ENCODE measurements at regions not wholly inside any gene's neighbourhood (a gene's known extent, or its start where the extent isn't known, plus 50 kb on each side); places are given as distances from the start of the nearest gene placed in this dataset.

- DNase-seq (ENCODE audit: low read depth, low spot score) = peak; percentile 16
- no peaks in the 10 kb centered on the region for H3K4me1 ChIP-seq (ENCODE audit: insufficient read depth, insufficient read length)
- no peak overlapping the region for H3K4me3 ChIP-seq (ENCODE audit: insufficient read length, low read depth)
- no peak for TF ChIP-seq SUZ12 (IDR thresholded peaks at IDR 0.05; ENCODE audit: extremely low read depth, insufficient read depth, insufficient read length)
- TF ChIP-seq YY1 (IDR thresholded peaks at IDR 0.05; ENCODE audit: insufficient read depth, insufficient read length) = no peak
- TF ChIP-seq ZNF274 (IDR thresholded peaks at IDR 0.05; ENCODE audit: low read depth, low read length) = no peak
- H3K27me3 ChIP-seq (ENCODE audit: insufficient read depth, insufficient read length) = no peaks in the 10 kb centered on the region
- H3K9me3 ChIP-seq (ENCODE audit: insufficient read depth, low read length) = peaks cover 18% of the 10 kb centered on the region
- H3K9ac ChIP-seq (ENCODE audit: insufficient read length, low read depth) = no peak overlapping the region
- no peaks in the 10 kb centered on the region for H3K36me3 ChIP-seq (ENCODE audit: insufficient read depth, insufficient read length, low read length)
Measured at GRCh38 chr12:77615332-77615731, 215.4 kb upstream of the NAV3 start.

GRCh38 chr12:77613411-77613810 lies 217.3 kb upstream of the NAV3 start:
- TF ChIP-seq ZNF274 (IDR thresholded peaks at IDR 0.05; ENCODE audit: low read depth, low read length) = no peak
- TF ChIP-seq SUZ12 (IDR thresholded peaks at IDR 0.05; ENCODE audit: extremely low read depth, insufficient read depth, insufficient read length) = no peak
- TF ChIP-seq YY1 (IDR thresholded peaks at IDR 0.05; ENCODE audit: insufficient read depth, insufficient read length) = no peak
- H3K36me3 ChIP-seq (ENCODE audit: insufficient read depth, insufficient read length, low read length) = no peaks in the 10 kb centered on the region
- H3K9ac ChIP-seq (ENCODE audit: insufficient read length, low read depth) = no peak overlapping the region
- H3K27me3 ChIP-seq (ENCODE audit: insufficient read depth, insufficient read length) = no peaks in the 10 kb centered on the region
- H3K4me1 ChIP-seq (ENCODE audit: insufficient read depth, insufficient read length) = no peaks in the 10 kb centered on the region
- no peak for DNase-seq (ENCODE audit: low read depth, low spot score)
- H3K4me3 ChIP-seq (ENCODE audit: insufficient read length, low read depth) = no peak overlapping the region
- H3K9me3 ChIP-seq (ENCODE audit: insufficient read depth, low read length) = peaks cover 18% of the 10 kb centered on the region

DNA sequence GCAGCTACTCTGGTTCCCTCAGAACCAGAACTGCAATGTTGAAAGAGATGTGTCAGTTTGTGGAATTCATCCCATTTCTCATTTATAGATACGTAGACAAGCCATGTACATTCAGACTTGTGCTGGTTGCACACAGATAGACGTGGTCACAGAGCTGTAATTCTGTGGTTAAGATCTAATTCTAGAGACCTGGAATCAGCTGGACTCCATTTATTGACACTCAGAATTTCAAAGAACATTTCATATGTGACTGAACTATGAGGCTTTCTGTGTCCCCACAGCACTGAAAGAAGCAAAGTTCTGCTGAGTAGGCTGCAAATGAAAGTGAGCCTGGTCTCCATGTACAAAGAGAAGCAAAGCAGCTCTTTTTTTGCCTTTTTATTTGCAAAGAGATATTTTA lies 220.2 kb upstream of the NAV3 start:
- Histone ChIP-seq H3K36me3 (ENCODE audit: insufficient read depth, insufficient read length, low read length) (no peaks in the 10 kb centered on the region), H3K4me1 (ENCODE audit: insufficient read depth, insufficient read length) (no peaks in the 10 kb centered on the region), H3K27me3 (ENCODE audit: insufficient read depth, insufficient read length) (no peaks in the 10 kb centered on the region), H3K9ac (ENCODE audit: insufficient read length, low read depth) (no peak overlapping the region), H3K4me3 (ENCODE audit: insufficient read length, low read depth) (no peak overlapping the region), H3K9me3 (ENCODE audit: insufficient read depth, low read length) (no peaks in the 10 kb centered on the region)
- DNase-seq (ENCODE audit: low read depth, low spot score) = no peak
- TF ChIP-seq SUZ12 (IDR thresholded peaks at IDR 0.05; ENCODE audit: extremely low read depth, insufficient read depth, insufficient read length) (no peak), ZNF274 (IDR thresholded peaks at IDR 0.05; ENCODE audit: low read depth, low read length) (no peak), YY1 (IDR thresholded peaks at IDR 0.05; ENCODE audit: insufficient read depth, insufficient read length) (no peak)

DNA sequence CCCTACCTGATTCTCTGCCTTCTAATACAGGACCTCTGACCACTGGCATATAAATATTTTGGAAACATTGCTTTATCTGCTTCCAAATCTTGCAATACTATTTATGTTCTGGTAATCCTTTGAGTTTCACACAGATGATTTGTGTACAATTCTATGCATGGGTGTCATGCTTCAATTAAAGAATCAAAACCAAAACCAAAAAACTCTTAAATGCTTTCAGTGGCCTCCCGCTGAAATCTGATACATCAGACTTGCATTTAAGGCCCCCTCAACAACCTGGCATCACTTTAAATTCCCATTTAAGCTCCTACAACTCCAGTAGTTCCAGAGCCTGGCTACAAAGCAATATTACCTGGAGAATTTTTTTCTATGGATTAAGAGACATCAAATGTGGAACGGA lies 221.7 kb upstream of the NAV3 start:
- H3K27me3 ChIP-seq (ENCODE audit: insufficient read depth, insufficient read length) = no peaks in the 10 kb centered on the region
- no peaks in the 10 kb centered on the region for H3K9me3 ChIP-seq (ENCODE audit: insufficient read depth, low read length)
- no peaks in the 10 kb centered on the region for H3K36me3 ChIP-seq (ENCODE audit: insufficient read depth, insufficient read length, low read length)
- H3K9ac ChIP-seq (ENCODE audit: insufficient read length, low read depth) = no peak overlapping the region
- TF ChIP-seq YY1 (IDR thresholded peaks at IDR 0.05; ENCODE audit: insufficient read depth, insufficient read length) = no peak
- TF ChIP-seq ZNF274 (IDR thresholded peaks at IDR 0.05; ENCODE audit: low read depth, low read length) = no peak
- TF ChIP-seq SUZ12 (IDR thresholded peaks at IDR 0.05; ENCODE audit: extremely low read depth, insufficient read depth, insufficient read length) = no peak
- no peak for DNase-seq (ENCODE audit: low read depth, low spot score)
- H3K4me1 ChIP-seq (ENCODE audit: insufficient read depth, insufficient read length) = no peaks in the 10 kb centered on the region
- H3K4me3 ChIP-seq (ENCODE audit: insufficient read length, low read depth) = no peak overlapping the region

DNA sequence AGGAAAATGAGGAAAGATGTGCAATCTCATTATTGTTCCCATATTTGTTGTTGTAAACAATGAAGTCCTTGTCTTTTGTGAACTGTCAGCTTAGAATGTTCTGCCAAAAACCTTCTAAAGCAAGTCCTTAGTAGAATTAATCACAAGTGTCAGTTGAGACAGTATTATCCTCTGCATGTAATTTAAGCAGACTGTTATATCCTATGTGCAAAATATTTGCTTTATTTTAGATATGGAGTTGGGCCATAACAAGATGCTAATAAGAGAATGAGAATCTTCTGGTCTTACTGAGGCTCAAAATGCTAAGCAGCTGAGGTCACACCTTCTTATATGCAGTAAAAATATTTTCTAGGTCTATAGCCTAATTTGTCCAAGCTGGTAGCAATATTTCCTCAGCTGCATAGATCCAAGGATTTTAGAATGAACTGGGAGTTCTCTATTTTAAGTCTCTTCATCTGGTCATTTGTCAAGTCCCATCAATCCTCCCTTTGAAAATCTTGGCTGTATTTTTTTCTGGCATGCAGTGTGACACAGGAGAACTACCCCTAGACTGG lies 222.3 kb upstream of the NAV3 start:
- no peaks in the 10 kb centered on the region for H3K36me3 ChIP-seq (ENCODE audit: insufficient read depth, insufficient read length, low read length)
- DNase-seq (ENCODE audit: low read depth, low spot score) = no peak
- no peak overlapping the region for H3K4me3 ChIP-seq (ENCODE audit: insufficient read length, low read depth)
- no peaks in the 10 kb centered on the region for H3K4me1 ChIP-seq (ENCODE audit: insufficient read depth, insufficient read length)
- no peak overlapping the region for H3K9ac ChIP-seq (ENCODE audit: insufficient read length, low read depth)
- no peaks in the 10 kb centered on the region for H3K9me3 ChIP-seq (ENCODE audit: insufficient read depth, low read length)
- H3K27me3 ChIP-seq (ENCODE audit: insufficient read depth, insufficient read length) = no peaks in the 10 kb centered on the region
- TF ChIP-seq YY1 (IDR thresholded peaks at IDR 0.05; ENCODE audit: insufficient read depth, insufficient read length) (no peak), SUZ12 (IDR thresholded peaks at IDR 0.05; ENCODE audit: extremely low read depth, insufficient read depth, insufficient read length) (no peak), ZNF274 (IDR thresholded peaks at IDR 0.05; ENCODE audit: low read depth, low read length) (no peak)

GRCh38 chr12:77606348-77606747 lies 224.3 kb upstream of the NAV3 start:
- no peaks in the 10 kb centered on the region for H3K4me1 ChIP-seq (ENCODE audit: insufficient read depth, insufficient read length)
- no peaks in the 10 kb centered on the region for H3K36me3 ChIP-seq (ENCODE audit: insufficient read depth, insufficient read length, low read length)
- no peak for DNase-seq (ENCODE audit: low read depth, low spot score)
- no peaks in the 10 kb centered on the region for H3K9me3 ChIP-seq (ENCODE audit: insufficient read depth, low read length)
- no peaks in the 10 kb centered on the region for H3K27me3 ChIP-seq (ENCODE audit: insufficient read depth, insufficient read length)
- no peak overlapping the region for H3K9ac ChIP-seq (ENCODE audit: insufficient read length, low read depth)
- TF ChIP-seq ZNF274 (IDR thresholded peaks at IDR 0.05; ENCODE audit: low read depth, low read length) (no peak), SUZ12 (IDR thresholded peaks at IDR 0.05; ENCODE audit: extremely low read depth, insufficient read depth, insufficient read length) (no peak), YY1 (IDR thresholded peaks at IDR 0.05; ENCODE audit: insufficient read depth, insufficient read length) (no peak)
- no peak overlapping the region for H3K4me3 ChIP-seq (ENCODE audit: insufficient read length, low read depth)

DNA sequence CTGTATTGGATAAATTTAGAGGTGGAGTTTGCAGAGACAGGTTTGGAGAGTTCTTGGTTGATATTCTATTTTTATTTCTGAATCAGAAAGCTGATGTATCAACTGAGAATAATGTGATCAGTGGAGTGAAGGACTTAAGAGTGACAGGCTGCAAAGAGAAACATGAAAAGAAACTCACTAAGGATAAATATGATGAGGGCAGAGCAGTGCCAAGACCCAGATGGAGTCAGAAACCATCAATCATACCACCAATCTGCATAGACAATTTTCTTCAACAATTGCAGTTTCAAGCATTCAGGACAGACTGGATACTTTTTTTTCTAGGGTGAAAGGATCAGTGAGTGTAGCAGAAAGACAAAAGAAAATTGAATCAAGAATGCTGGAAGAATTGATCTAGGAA lies 226.7 kb upstream of the NAV3 start:
- no peaks in the 10 kb centered on the region for H3K4me1 ChIP-seq (ENCODE audit: insufficient read depth, insufficient read length)
- no peak overlapping the region for H3K9ac ChIP-seq (ENCODE audit: insufficient read length, low read depth)
- H3K9me3 ChIP-seq (ENCODE audit: insufficient read depth, low read length) = no peaks in the 10 kb centered on the region
- H3K36me3 ChIP-seq (ENCODE audit: insufficient read depth, insufficient read length, low read length) = no peaks in the 10 kb centered on the region
- no peak overlapping the region for H3K4me3 ChIP-seq (ENCODE audit: insufficient read length, low read depth)
- no peak for DNase-seq (ENCODE audit: low read depth, low spot score)
- TF ChIP-seq YY1 (IDR thresholded peaks at IDR 0.05; ENCODE audit: insufficient read depth, insufficient read length) (no peak), SUZ12 (IDR thresholded peaks at IDR 0.05; ENCODE audit: extremely low read depth, insufficient read depth, insufficient read length) (no peak), ZNF274 (IDR thresholded peaks at IDR 0.05; ENCODE audit: low read depth, low read length) (no peak)
- no peaks in the 10 kb centered on the region for H3K27me3 ChIP-seq (ENCODE audit: insufficient read depth, insufficient read length)

All from NT2/D1 (cell line).